ENCODE measurements at regions not wholly inside any gene's neighbourhood (a gene's known extent, or its start where the extent isn't known, plus 50 kb on each side); places are given as distances from the start of the nearest gene placed in this dataset.
"Not testable (repeated sequence)": the region's sequence is repeated elsewhere in the genome, so short reads cannot be mapped to it uniquely, and the experiment has no call there.

DNA sequence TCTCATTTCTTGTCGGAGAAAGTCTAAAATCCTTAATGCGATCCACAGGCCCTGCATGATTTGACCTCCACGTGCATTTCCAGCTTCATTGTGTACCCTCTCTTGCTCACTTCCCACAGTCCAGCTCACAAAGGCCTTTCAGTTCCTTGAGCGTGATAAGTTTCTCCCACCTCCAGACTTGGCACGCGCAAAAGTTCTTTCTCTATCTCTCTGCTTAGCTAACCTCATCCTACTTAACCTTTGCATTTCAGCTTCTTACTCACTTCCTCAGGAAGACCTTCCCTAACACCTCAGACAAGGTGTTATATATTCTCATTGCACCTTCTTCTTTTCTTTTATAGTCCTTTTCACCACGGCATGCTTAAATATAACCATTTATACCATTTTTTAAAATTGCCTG is 124.8 kb upstream of the XPO1 start:
- H3K9me3 ChIP-seq = no peaks in the 10 kb centered on the region
- DNase-seq = no peak
- no peaks in the 10 kb centered on the region for H3K36me3 ChIP-seq
- intact Hi-C loops (cut with DNase I; ENCODE audit: low total_unique reads) = no loop called here
- H3K27me3 ChIP-seq = no peaks in the 10 kb centered on the region
- no peak overlapping the region for H3K4me3 ChIP-seq
- H3K4me1 ChIP-seq = peaks cover 0 to 18% (median 0%) of the 10 kb centered on the region in 4 donors
- TF ChIP-seq, protein P1, sequence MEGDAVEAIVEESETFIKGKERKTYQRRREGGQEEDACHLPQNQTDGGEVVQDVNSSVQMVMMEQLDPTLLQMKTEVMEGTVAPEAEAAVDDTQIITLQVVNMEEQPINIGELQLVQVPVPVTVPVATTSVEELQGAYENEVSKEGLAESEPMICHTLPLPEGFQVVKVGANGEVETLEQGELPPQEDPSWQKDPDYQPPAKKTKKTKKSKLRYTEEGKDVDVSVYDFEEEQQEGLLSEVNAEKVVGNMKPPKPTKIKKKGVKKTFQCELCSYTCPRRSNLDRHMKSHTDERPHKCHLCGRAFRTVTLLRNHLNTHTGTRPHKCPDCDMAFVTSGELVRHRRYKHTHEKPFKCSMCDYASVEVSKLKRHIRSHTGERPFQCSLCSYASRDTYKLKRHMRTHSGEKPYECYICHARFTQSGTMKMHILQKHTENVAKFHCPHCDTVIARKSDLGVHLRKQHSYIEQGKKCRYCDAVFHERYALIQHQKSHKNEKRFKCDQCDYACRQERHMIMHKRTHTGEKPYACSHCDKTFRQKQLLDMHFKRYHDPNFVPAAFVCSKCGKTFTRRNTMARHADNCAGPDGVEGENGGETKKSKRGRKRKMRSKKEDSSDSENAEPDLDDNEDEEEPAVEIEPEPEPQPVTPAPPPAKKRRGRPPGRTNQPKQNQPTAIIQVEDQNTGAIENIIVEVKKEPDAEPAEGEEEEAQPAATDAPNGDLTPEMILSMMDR (IDR thresholded peaks at IDR 0.05) = no peak
- H3K27ac ChIP-seq = no peak overlapping the region

DNA sequence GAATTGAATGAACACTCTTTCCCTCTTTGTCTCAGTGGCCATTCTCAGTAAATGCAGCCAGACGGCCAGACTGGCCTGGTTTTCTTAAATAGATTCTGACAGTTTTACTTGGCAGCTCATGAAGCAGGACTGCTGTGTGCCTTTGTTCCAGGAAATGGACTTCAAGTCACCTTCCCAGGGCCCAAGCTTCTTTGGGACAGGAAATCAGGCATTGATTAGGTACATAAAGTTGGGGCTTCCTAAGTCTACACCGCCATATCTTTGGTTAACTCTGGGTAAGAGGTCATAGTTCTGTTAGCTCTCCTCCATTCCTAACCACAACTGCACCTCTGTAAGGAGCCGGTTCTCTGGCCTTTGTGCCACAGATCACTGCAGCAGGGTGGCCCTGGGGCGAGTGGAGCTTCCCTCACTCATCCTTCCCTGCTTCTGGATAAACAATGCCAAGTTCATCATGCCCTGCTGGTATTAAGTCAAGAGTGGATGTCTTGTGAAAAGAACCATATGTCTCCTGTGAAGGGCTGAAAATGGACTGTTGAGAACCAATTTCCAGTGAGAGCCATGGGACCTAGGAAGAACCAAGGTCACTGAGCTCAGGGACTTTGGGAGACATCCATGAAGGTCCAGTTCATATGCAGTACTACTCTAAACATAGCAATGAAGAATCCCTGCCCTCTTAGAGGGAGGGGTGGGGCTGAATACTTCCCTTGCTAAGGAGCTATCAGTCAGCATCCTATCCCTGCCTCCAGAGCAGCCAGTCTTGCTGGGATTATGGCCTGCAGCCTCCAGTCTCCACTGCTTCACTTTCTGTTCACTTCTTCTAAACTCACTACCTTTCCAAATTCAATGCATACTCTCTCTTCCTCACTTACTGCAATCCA is 122.6 kb upstream of the XPO1 start:
- no peak for DNase-seq
- Histone ChIP-seq H3K4me1 (peaks cover 0 to 18% (median 0%) of the 10 kb centered on the region in 4 donors), H3K36me3 (no peaks in the 10 kb centered on the region), H3K4me3 (no peak overlapping the region), H3K27ac (no peak overlapping the region), H3K9me3 (no peaks in the 10 kb centered on the region), H3K27me3 (no peaks in the 10 kb centered on the region)
- TF ChIP-seq, protein P1 (IDR thresholded peaks at IDR 0.05) = no peak
- intact Hi-C loops (cut with DNase I; ENCODE audit: low total_unique reads) = no loop called here

DNA sequence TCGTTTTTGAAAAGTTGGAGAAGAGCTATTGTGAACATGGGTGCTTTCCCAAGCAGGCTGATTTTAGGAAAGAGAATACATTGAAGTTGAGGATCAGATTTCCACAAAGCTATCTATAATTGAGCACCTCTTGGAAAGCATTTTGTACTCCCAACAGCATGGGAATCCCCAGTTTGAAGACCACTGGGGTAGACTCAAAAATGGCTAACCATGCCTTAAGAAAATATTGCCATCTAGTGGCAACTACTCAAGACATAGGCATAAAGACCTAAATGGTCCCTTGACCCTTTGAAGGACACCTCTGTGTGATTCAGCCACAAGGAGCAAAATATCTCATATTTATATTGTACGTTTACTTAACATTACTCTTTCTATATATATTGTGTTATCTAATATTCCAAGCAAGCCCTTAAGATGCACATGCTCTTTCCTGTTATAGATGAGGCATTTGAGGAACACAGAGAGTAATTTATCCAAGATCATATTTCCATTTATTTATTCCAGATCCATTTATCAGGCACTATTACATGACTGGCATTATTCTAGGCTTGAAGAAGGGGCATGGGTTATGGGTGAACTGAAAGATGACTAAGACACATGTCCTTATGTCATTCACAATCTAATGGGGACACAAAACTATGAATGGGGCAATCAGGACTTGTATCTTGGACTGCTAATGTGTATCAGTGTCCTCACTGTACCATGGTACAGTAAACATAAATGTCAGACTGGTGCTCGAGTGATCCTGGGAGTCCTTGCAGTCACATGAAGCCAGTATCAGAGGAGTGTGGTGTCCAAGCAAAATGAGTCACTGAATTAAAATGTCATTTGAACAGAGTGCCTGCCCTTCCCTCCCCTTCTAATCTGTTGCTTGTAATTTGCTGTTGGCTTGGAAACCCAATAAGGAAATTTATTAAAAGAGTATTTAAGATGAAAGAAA is 121.0 kb upstream of the XPO1 start:
- TF ChIP-seq, protein P1 (IDR thresholded peaks at IDR 0.05) = no peak
- Histone ChIP-seq H3K4me3 (no peak overlapping the region), H3K4me1 (peaks cover 0 to 18% (median 0%) of the 10 kb centered on the region in 4 donors), H3K27ac (no peak overlapping the region), H3K27me3 (no peaks in the 10 kb centered on the region), H3K9me3 (no peaks in the 10 kb centered on the region), H3K36me3 (no peaks in the 10 kb centered on the region)
- DNase-seq = no peak
- intact Hi-C loops (cut with DNase I; ENCODE audit: low total_unique reads) = no loop called here

DNA sequence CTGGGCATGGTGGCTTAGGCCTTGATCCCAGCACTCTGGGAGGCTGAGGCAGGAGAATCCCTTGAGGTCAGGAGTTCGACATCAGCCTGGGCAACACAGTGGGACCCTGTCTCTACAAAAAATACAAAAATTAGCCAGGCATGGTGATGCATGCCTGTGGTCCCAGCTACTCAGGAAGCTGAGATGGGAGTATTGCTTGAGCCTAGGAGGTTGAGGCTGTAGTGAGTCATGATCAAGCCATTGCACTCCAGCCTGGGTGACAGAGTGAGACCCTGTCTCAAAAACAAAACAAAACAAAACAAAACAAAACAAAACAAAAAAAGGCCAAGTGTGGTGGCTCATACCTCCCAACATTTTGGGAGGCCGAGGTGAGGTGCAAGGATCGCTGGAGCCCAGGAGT is 111.8 kb upstream of the XPO1 start:
- H3K36me3 ChIP-seq; intact Hi-C loops (cut with DNase I; ENCODE audit: low total_unique reads); H3K4me1 ChIP-seq; DNase-seq; H3K27me3 ChIP-seq; H3K27ac ChIP-seq; H3K4me3 ChIP-seq: not testable (repeated sequence)
- H3K9me3 ChIP-seq = peaks cover 0 to 12% (median 0%) of the 10 kb centered on the region in 3 donors

DNA sequence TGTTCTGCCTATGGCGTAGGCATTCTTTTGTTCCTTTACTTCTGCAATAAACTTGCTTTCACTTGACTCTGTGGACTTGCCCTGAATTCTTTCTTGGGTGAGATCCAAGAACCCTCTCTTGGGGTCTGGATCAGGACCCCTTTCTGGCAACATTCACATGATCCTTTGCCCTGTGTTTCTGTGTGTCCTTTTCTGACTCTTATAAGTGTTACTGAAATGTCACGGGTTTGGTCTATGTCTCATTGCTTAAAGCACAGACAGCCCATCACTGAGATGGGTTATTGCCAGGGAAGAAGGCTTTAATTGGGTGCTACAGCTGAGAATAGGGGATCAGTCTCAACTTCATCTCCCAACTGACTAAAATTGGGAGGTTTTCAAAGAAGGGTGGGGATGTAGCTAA is 110.9 kb upstream of the XPO1 start:
- TF ChIP-seq, protein P1 (IDR thresholded peaks at IDR 0.05) = no peak
- no peak overlapping the region for H3K4me3 ChIP-seq
- H3K36me3 ChIP-seq = no peaks in the 10 kb centered on the region
- no peak overlapping the region for H3K27ac ChIP-seq
- DNase-seq = no peak
- no peaks in the 10 kb centered on the region for H3K27me3 ChIP-seq
- no peaks in the 10 kb centered on the region for H3K4me1 ChIP-seq
- intact Hi-C loops (cut with DNase I; ENCODE audit: low total_unique reads) = no loop called here
- peaks cover 0 to 12% (median 0%) of the 10 kb centered on the region in 3 donors for H3K9me3 ChIP-seq

DNA sequence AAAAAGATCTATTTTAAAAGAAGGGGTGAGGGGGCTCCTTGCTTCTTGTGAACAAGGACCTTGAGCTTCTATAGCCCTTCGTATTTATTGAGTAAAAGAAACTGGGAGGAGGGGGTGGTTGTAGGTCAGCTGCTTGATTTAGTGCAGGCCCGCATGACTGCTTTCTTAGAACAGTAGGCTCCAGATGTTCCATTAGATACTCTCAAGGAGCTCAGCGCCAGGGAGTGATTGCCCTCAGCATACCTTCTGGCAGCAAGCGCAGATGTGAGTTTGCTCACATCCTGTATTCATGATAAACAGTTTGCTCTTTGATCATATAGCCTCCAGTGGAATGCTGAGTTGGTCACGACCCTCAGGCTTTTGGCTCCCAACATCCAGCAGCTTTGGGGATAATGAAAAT is 108.9 kb upstream of the XPO1 start:
- intact Hi-C loops (cut with DNase I; ENCODE audit: low total_unique reads) = no loop called here
- no peak overlapping the region for H3K4me3 ChIP-seq
- DNase-seq = no peak

More for the DNA sequence above, 108.9 kb upstream of the XPO1 start:
- TF ChIP-seq, protein P1 (IDR thresholded peaks at IDR 0.05) = no peak
- Histone ChIP-seq H3K9me3 (peaks cover 0 to 12% (median 0%) of the 10 kb centered on the region in 3 donors), H3K27me3 (no peaks in the 10 kb centered on the region), H3K27ac (no peak overlapping the region), H3K4me1 (no peaks in the 10 kb centered on the region), H3K36me3 (no peaks in the 10 kb centered on the region)
